HG03064 (cell line): ENCODE measurements at regions not wholly inside any gene's neighbourhood (a gene's known extent, or its start where the extent isn't known, plus 50 kb on each side); places are given as distances from the start of the nearest gene placed in this dataset.

Source experiments
- ATAC-seq: cut with Tn5 transposase; IDR thresholded peaks from one replicate; pipeline ENCODE4 v1.9.1; 2021; ENCODE audit warnings: low read depth; ENCODE audit not compliant: unreplicated experiment

DNA sequence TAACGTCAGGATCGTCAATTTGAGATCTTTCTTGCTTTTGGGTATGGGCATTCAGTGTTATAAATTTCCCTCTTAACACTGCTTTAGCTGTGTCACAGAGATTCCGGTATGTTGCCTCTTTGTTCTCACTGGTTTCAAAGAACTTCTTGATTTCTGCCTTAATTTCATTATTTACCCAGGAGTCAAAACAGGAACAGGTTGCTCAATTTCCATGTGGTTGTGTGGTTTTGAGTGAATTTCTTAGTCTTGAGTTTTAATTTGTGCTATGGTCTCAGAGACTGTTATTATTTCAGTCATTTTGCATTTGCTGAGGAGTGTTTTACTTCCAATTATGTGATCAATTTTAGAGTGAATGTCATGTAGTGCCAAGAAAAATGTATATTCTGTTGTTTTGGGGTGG lies 153.1 kb downstream of the PCDH17 start:
- no peak for ATAC-seq

DNA sequence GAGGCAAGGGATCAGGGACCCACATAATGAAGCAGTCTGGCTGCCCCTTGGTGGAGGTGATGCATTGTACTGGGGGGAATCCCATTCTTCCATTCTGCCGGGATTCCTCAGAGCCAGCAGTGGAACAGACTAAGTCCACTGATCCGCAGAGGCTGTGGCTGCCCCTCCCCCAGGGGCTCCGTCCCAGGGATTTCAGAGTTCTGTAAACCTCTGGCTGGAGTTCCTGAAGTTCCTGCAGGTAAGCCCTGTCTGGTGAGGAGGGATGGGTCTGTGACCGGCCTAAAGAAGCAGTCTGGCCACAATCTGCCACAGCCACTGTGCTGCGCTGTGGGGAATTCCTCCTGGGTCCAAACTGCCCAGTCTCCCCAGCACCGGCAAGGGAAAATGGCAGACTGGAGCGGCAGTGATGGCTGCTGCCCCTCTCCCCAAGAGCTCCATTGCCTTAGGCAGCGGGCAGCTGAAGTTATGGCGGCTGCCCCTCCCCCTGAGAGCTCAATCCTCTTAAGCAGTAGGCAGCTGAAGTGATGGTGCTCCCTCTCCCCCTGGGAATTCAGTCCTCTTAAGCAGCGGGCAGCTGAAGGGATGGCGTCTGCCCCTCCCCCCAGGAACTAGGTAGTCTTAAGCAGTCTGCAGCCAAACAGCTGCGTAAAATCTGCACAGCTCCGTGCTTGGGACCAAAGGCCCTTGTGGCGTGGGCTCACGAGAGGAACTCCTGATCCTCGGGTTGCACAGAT lies 155.7 kb downstream of the PCDH17 start:
- no peak for ATAC-seq

DNA sequence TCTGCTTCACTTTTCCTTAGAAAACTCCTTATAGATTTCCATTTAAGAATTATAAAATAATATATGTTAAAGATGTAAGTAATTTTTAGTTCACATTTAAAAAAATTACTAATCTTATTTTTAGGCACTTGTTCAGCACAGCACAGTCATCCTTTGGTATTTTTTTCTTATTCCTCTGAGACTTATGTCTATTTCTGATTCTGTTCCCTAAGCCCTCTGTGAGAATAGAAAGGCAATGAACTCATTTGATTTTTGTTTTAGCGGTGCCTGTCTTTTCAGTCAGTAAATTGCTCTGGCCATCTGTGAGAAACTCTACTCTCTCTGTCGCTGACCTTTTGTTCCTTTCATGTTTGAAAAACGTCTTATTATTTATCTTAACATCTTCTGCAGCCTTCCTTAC lies 168.1 kb downstream of the PCDH17 start:
- ATAC-seq = no peak

- ATAC-seq = no peak
These were observed 182.1 kb downstream of the PCDH17 start for GRCh38 chr13:57813651-57814050.

DNA sequence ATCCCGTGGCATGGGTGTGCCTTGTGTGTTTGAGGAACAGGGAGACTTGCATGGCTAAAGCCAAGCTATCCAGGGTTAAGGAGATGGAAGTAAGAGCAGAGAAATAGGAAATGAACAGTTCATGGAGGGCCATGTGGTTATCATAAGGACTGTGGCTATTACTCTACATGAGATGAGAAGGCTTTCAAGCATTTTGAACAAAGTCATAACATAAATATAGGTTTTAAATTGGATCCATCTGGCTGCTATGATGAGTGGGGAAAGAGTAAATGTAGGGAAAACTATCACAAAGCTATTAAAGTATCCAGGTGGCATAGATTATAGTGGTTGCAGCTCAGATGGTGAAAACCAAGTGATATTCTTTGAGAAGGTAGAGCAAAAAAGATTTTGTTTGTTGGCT lies 184.1 kb downstream of the PCDH17 start:
- ATAC-seq = no peak

GRCh38 chr13:57820924-57821323 lies 189.4 kb downstream of the PCDH17 start:
- ATAC-seq = no peak

DNA sequence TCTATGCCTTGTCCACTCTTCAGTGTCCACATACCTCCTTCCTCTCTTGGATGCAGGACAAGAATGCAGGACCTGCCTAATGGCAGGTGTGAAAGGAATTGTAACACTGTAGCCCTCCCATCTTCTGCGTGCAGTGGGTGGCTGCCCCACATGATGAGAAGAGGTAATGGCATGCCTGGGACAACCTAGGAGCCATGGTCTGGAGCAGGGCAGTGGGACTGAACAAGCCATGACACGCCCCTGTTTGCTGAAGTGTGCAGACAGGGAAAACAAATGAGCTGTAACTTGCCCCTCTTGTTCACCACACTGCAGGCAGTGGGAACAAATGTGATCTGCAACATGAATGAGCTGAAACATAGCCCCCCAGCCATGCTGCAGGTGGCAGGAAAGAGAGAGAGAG lies 192.2 kb downstream of the PCDH17 start:
- no peak for ATAC-seq

DNA sequence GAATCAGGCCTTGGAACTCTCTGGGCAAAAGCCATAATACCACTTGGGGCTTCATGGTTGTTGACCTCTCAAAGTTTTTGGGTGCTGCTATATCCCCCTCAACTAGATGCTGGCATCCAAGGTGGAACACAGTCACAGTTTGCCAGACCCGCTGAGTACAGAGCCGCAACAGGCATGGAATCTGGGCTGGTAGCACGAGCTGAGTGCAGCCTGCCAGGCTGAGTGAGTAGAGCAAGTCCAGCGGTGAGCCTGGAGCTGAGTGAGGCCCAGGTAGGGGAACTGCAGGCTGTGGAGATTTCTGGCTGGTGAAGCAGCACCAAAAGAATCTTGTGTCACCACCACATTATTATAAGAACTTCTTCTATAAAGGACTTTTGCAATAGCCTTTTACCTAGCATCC lies 192.6 kb downstream of the PCDH17 start:
- no peak for ATAC-seq

GRCh38 chr13:57825066-57825465 lies 193.5 kb downstream of the PCDH17 start:
- no peak for ATAC-seq

DNA sequence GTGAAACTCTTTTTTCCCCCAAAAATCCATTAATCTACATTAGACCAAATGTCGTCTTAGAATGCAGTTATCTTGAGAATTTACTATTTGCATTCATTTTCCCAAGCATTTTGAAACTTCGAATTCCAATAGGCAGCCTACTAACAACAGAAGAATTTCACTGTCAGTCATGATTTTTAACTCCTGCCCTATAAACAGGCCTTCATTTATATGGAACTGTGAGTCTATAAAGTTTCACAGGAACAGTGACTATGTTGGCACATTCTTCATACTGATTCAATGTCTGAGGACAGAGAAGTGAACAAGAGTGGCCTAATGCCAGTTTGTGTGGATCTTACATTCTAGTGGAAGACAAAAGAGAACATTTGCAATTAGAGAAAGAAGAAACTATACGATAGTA lies 198.0 kb downstream of the PCDH17 start:
- ATAC-seq = no peak

DNA sequence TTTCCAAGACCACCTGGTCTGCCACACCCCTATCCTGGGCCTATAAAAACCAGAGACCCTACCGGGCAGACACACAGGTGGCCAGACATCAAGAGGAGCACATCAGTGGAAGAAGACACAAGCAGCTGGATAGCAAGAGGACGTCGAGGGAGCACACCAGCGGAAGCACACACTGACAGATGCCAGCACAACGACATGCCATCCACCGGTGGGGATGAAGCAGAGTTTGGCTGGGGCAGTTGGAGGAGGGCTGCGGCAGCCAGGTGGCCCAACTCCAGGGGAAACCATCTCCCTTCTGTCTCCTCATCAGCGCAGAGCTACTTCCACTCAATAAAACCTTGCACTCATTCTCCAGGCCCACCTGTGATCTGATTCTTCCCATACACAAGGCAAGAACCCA lies 200.6 kb downstream of the PCDH17 start:
- no peak for ATAC-seq

GRCh38 chr13:57837801-57838200 lies 206.3 kb downstream of the PCDH17 start:
- no peak for ATAC-seq

DNA sequence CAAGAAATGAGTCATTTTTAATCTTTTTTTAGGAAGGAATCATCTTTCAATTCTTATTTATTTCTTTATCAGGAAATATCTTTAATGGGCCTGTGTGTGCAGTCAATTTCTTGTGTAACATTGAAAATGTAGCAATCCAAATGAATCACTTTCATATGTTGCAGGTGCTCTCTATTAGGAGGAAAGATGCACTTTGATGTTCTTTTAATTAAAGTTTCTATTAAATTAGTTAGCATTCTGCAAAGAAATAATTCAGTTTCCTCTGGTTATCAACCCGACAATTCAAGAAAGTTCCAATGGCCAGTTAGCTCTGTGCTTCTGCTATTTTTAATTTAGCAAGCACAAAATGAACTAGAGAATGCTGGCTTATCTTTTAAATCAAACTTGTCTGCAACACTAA lies 212.0 kb downstream of the PCDH17 start:
- ATAC-seq = no peak

- ATAC-seq = no peak
These were observed 215.1 kb downstream of the PCDH17 start for GRCh38 chr13:57846600-57847173.

GRCh38 chr13:57857945-57858344 lies 226.4 kb downstream of the PCDH17 start:
- no peak for ATAC-seq

DNA sequence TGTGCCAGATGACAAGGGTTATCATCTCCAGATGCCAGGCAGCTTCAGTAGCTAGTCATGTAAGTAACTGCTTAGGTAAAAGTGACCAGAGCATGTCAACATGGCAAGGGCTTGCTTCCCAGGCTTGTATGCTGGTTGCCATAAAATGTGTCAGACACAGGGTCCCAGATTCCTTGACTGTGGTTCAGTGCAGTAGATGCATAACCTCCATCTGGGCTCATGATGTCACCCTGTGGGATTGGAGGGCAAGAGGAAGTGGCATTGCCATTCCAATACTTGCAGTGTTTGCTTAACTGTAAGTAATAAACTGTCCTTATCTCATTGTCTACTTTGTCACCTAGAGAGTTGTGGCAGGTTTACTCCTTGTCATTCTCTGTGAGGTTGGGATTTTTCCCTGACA lies 226.8 kb downstream of the PCDH17 start:
- no peak for ATAC-seq

GRCh38 chr13:57862879-57863278 lies 231.3 kb downstream of the PCDH17 start:
- no peak for ATAC-seq

GRCh38 chr13:57865600-57866294 lies 234.2 kb downstream of the PCDH17 start:
- no peak for ATAC-seq

DNA sequence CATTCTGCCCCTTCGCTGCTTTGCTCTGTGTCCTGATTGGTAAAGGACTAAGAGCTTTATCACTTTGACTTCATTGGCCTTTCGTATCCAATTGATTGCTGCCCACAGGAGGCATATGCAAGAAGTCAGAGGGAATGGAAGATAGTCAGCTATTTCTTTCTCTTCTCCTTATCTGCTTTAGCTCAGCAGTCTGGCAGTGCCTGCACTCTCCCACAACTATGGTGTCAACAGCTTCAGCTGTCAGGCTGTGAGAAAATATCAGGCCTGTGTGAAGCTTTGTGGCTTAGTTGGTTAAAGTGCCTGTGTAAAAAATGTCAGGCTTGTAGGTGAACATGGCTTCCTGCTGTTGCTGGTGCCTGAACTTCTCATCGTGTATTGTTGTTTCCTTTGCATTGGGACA lies 243.0 kb downstream of the PCDH17 start:
- ATAC-seq = no peak

DNA sequence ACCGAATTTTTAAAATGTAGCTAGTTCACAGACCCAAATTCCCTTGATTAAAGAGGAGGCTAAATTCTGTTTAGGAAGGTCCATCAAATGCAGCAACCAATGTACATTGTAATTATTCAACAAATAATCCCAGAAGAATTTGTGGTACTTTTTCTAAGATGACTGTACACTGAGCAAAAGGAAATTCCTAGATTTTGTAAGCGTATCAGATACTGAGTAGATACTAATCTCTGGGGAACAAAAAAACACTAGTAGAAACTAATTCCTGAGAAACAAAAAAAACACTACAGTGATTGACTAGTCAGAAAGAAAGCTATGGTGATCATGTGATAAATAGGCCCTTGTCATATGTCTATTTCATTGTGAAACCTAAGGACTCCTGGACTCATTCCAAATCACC lies 246.1 kb downstream of the PCDH17 start:
- ATAC-seq = no peak

GRCh38 chr13:57878291-57878690 lies 246.7 kb downstream of the PCDH17 start:
- no peak for ATAC-seq

DNA sequence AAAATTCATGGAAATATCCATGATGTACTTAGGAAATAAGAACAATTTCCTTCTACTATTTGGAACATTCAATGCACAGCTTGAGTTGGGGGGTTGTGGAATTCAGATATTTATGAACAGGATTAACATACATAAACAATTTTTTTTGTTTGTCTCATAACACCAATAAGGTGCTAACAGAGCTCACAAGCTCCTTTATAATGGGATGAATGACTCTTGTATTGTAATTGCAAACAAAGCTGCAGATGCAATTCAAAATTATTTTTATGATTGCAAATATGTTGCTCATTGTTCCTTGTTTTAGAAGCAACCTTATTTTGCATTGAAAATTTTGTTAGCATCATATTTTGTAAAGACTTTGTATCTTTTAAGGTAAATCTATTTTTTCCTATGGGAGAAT lies 265.7 kb downstream of the PCDH17 start:
- no peak for ATAC-seq
